Large intestine (tissue), 3 donors: ENCODE measurements at regions not wholly inside any gene's neighbourhood (a gene's known extent, or its start where the extent isn't known, plus 50 kb on each side); places are given as distances from the start of the nearest gene placed in this dataset.

Experiments
- DNase-seq, 2 donors: peaks; one replicate each; pipeline versions ENCODE4 v3.0.0 to v3.0.0-alpha.2; 2013
- H3K27ac ChIP-seq: one replicate; pipeline ENCODE4 v1.5.1; 2013; ENCODE audit warnings: low read length
- H3K27me3 ChIP-seq: 2 replicates; pipeline ENCODE4 v1.6.1; 2013; ENCODE audit warnings: low read length; ENCODE audit not compliant: control insufficient read depth, insufficient read depth
- H3K36me3 ChIP-seq: 2 replicates; pipeline ENCODE4 v1.6.1; 2013; ENCODE audit warnings: low read length; ENCODE audit not compliant: control insufficient read depth, insufficient read depth
- H3K4me1 ChIP-seq: one replicate; pipeline ENCODE4 v1.6.1; 2013; ENCODE audit warnings: low read length; ENCODE audit not compliant: control insufficient read depth, insufficient read depth
- H3K4me3 ChIP-seq: one replicate; pipeline ENCODE4 v1.5.1; 2013; ENCODE audit warnings: low read length
- H3K9me3 ChIP-seq: one replicate; pipeline ENCODE4 v1.6.1; 2013; ENCODE audit warnings: mild to moderate bottlenecking, low read depth, low read length, moderate library complexity; ENCODE audit not compliant: control insufficient read depth
- WGBS: methylation state at CpG from one replicate; pipeline ENCODE4 v1.1.5; 2013; ENCODE audit warnings: low lambda C conversion rate; ENCODE audit not compliant: insufficient coverage; 5-methylcytosine and 5-hydroxymethylcytosine counted together

GRCh38 chr3:163952499-163952898 is 1125.8 kb downstream of the SI start:
- no peak overlapping the region for H3K27ac ChIP-seq
- no peaks in the 10 kb centered on the region for H3K4me1 ChIP-seq
- no peak overlapping the region for H3K4me3 ChIP-seq
- no peaks in the 10 kb centered on the region for H3K36me3 ChIP-seq
- no peaks in the 10 kb centered on the region for H3K27me3 ChIP-seq
- DNase-seq, result no peak
- H3K9me3 ChIP-seq, result no peaks in the 10 kb centered on the region
- no CpG with 5 or more reads among the region's 3 CpGs for WGBS

GRCh38 chr3:163951397-163951987 is 1126.8 kb downstream of the SI start:
- no peaks in the 10 kb centered on the region for H3K4me1 ChIP-seq
- no peaks in the 10 kb centered on the region for H3K27me3 ChIP-seq
- H3K9me3 ChIP-seq, result no peaks in the 10 kb centered on the region
- DNase-seq, result no peak
- no peaks in the 10 kb centered on the region for H3K36me3 ChIP-seq
- H3K27ac ChIP-seq, result no peak overlapping the region
- no peak overlapping the region for H3K4me3 ChIP-seq
- 60% methylated on average over 1 of the region's 2 CpGs for WGBS

- H3K36me3 ChIP-seq, result no peaks in the 10 kb centered on the region
- H3K9me3 ChIP-seq, result no peaks in the 10 kb centered on the region
- WGBS, result 100% methylated on average over 4 of the region's 4 CpGs
- DNase-seq, result no peak
- H3K27ac ChIP-seq, result no peak overlapping the region
- no peak overlapping the region for H3K4me3 ChIP-seq
- H3K4me1 ChIP-seq, result no peaks in the 10 kb centered on the region
- no peaks in the 10 kb centered on the region for H3K27me3 ChIP-seq
Measured at GRCh38 chr3:163946785-163947184, 1131.5 kb downstream of the SI start.

- Histone ChIP-seq H3K36me3 (no peaks in the 10 kb centered on the region), H3K9me3 (no peaks in the 10 kb centered on the region), H3K4me1 (no peaks in the 10 kb centered on the region), H3K27ac (no peak overlapping the region), H3K4me3 (no peak overlapping the region), H3K27me3 (no peaks in the 10 kb centered on the region)
- 80% methylated on average over 1 of the region's 1 CpG for WGBS
- no peak for DNase-seq
Measured at GRCh38 chr3:163943664-163944063, 1134.6 kb downstream of the SI start.

- Histone ChIP-seq H3K4me3 (no peak overlapping the region), H3K9me3 (no peaks in the 10 kb centered on the region), H3K36me3 (no peaks in the 10 kb centered on the region), H3K4me1 (no peaks in the 10 kb centered on the region), H3K27me3 (no peaks in the 10 kb centered on the region), H3K27ac (no peak overlapping the region)
- DNase-seq, result no peak
- no CpG with 5 or more reads among the region's 3 CpGs for WGBS
Measured at GRCh38 chr3:163939926-163940325, 1138.4 kb downstream of the SI start.

GRCh38 chr3:163936543-163936942 is 1141.8 kb downstream of the SI start:
- no peak for DNase-seq
- no CpG with 5 or more reads among the region's 1 CpG for WGBS
- no peak overlapping the region for H3K27ac ChIP-seq

GRCh38 chr3:163935411-163935810 is 1142.9 kb downstream of the SI start:
- WGBS, result 100% methylated on average over 1 of the region's 3 CpGs
- Histone ChIP-seq H3K36me3 (no peaks in the 10 kb centered on the region), H3K9me3 (no peaks in the 10 kb centered on the region), H3K27me3 (no peaks in the 10 kb centered on the region), H3K27ac (no peak overlapping the region), H3K4me1 (no peaks in the 10 kb centered on the region), H3K4me3 (no peak overlapping the region)
- DNase-seq, result no peak

More at GRCh38 chr3:163936543-163936942, 1141.8 kb downstream of the SI start:
- Histone ChIP-seq H3K4me1 (no peaks in the 10 kb centered on the region), H3K4me3 (no peak overlapping the region), H3K36me3 (no peaks in the 10 kb centered on the region), H3K9me3 (no peaks in the 10 kb centered on the region), H3K27me3 (no peaks in the 10 kb centered on the region)

- no CpG with 5 or more reads among the region's 2 CpGs for WGBS
- Histone ChIP-seq H3K27ac (no peak overlapping the region), H3K27me3 (no peaks in the 10 kb centered on the region), H3K4me3 (no peak overlapping the region), H3K36me3 (no peaks in the 10 kb centered on the region), H3K9me3 (no peaks in the 10 kb centered on the region), H3K4me1 (peaks cover 3% of the 10 kb centered on the region)
- peak in 1 of 2 donors; percentile 47 for DNase-seq
Measured at GRCh38 chr3:163929069-163929652, 1149.1 kb downstream of the SI start.

GRCh38 chr3:163927521-163927920 is 1150.8 kb downstream of the SI start:
- Histone ChIP-seq H3K4me3 (no peak overlapping the region), H3K36me3 (no peaks in the 10 kb centered on the region), H3K9me3 (no peaks in the 10 kb centered on the region), H3K27ac (no peak overlapping the region), H3K27me3 (no peaks in the 10 kb centered on the region), H3K4me1 (peaks cover 3% of the 10 kb centered on the region)
- DNase-seq, result no peak
- WGBS, result no CpG with 5 or more reads among the region's 1 CpG

- H3K4me3 ChIP-seq, result no peak overlapping the region
- no peaks in the 10 kb centered on the region for H3K36me3 ChIP-seq
- no peak overlapping the region for H3K27ac ChIP-seq
- no peaks in the 10 kb centered on the region for H3K27me3 ChIP-seq
- H3K4me1 ChIP-seq, result peaks cover 2% of the 10 kb centered on the region
- 50% methylated on average over 1 of the region's 6 CpGs for whole genome bisulfite sequencing
- peak in 1 of 2 donors; percentile 3 for DNase-seq
- H3K9me3 ChIP-seq, result no peaks in the 10 kb centered on the region
Measured at GRCh38 chr3:163924600-163924999, 1153.7 kb downstream of the SI start.

GRCh38 chr3:163919154-163919553 is 1159.1 kb downstream of the SI start:
- H3K27me3 ChIP-seq, result no peaks in the 10 kb centered on the region
- H3K4me3 ChIP-seq, result no peak overlapping the region
- no peaks in the 10 kb centered on the region for H3K9me3 ChIP-seq
- H3K36me3 ChIP-seq, result no peaks in the 10 kb centered on the region
- H3K27ac ChIP-seq, result no peak overlapping the region
- WGBS, result 100% methylated on average over 1 of the region's 1 CpG
- H3K4me1 ChIP-seq, result no peaks in the 10 kb centered on the region
- DNase-seq, result no peak
